HS-5 (cell line): ENCODE measurements at regions not wholly inside any gene's neighbourhood (a gene's known extent, or its start where the extent isn't known, plus 50 kb on each side); places are given as distances from the start of the nearest gene placed in this dataset.
"Not testable (repeated sequence)": the region's sequence is repeated elsewhere in the genome, so short reads cannot be mapped to it uniquely, and the experiment has no call there.

ENCODE experiments used
- DNase-seq: peaks from one replicate; pipeline ENCODE4 v3.0.0-alpha.2; 2012; ENCODE audit warnings: low read depth

DNA sequence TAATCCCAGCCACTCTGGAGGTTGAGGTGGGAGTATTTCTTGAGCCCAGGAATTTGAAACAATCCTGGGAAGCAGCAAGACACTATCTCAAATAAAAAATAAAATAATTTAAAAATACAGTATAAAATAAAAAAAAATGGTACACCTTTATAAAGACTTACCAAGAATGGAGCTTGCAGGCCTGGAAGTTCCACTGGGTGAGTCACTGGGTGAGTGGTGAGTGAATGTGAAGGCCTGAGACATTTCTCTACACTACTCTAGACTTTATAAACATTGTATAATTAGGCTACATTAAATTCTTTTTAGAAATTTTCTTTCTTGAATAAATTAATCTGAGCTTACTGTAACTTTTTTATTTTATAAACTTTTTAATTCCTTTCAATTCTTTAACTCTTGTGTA, 609.1 kb upstream of the BCHE start:
- peak; percentile 32 for DNase-seq

- DNase-seq, result peak; percentile 20
Measured at GRCh38 chr3:166445865-166446264, 608.6 kb upstream of the BCHE start.

DNA sequence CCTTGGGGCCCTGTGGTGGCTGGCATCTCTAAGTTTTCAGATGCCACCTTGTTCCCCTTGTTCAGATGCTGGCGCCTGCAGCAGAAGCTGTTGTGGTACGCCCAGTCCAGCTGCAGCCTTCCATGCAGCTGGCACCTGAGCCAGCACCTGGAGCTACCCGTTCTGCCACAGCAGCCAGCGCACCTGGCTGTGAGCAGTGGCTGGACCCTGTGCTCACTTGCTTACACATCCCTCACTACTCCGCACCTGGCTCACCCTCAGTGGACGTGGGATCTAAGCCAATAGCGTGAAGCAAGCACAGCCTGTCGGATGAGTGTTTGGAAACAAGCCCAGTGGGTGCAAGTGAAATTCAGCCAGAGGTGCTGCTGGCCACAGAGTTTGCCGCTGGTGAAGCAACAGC, 607.5 kb upstream of the BCHE start:
- DNase-seq, result no peak

DNA sequence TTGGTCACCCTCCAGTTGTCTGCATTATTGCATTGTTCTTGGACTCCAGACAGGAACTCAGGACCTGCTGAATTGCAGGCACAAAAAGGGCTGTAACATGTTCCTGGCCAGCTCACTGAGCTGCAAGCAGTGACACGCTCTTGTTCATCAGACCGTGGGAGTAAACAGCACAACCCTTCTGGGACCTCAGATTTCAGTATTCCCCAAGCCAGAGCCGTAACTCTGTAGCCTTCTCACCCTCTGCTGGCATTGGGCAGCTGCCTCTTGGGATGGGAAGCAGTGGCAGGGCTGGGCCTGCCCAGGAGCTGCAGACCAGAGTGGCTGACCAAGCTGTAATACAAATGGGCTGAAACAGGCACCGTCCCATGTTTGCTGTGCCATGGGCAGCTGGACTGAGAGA, 607.1 kb upstream of the BCHE start:
- no peak for DNase-seq

DNA sequence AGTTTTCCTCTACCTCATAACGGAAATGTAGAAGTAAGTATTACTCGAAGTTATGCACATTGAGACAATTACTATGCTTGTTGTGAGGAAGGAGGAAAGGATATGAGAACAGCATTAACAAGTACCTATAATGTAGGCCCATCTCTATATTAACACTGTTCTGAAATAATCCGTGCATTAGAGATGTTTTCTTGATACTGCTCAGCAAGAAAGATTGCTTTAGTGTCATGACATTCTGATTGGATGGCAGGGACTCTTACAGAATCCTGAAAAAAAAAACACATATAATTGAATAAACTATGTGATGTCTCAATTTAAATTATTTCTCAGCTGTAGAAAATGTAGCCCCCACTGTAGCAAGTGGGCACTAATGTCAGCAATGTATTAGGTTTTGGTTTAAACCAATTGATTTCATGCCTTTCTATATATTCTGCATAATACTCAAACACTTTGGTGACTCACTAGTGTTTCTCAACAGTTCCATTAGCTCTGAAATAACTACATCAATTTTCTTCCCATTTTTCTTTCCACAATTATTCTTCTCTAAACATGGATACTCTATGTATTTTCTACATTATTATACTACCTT, 598.3 kb upstream of the BCHE start:
- no peak for DNase-seq

GRCh38 chr3:166433060-166433459, 595.8 kb upstream of the BCHE start:
- DNase-seq, result no peak

GRCh38 chr3:166425900-166426611, 588.8 kb upstream of the BCHE start:
- DNase-seq, result no peak

GRCh38 chr3:166425021-166425420, 587.8 kb upstream of the BCHE start:
- no peak for DNase-seq

GRCh38 chr3:166423824-166424513, 586.7 kb upstream of the BCHE start:
- DNase-seq, result not testable (repeated sequence)

- no peak for DNase-seq
Measured at GRCh38 chr3:166422556-166422955, 585.3 kb upstream of the BCHE start.

GRCh38 chr3:166420071-166420470, 582.8 kb upstream of the BCHE start:
- no peak for DNase-seq

DNA sequence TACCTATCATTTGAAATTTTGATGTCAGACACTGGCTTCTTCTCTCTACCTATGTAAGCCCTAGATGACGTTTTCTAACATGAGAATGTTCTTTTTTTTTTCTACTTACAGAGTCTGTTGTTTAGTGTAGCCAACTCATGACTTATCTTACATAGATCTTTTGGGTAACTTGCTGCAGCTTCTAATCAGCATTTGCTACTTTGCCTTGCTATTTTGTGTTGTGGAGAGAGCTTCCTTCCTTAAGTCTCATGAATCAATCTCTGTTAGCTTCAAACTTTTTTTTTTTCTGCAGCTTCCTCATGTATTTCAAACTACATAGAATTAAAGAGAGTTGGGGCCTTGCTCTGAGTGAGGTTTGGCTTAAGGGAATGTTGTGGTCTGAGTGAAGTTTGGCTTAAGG, 568.7 kb upstream of the BCHE start:
- DNase-seq, result no peak

GRCh38 chr3:166405465-166405864, 568.2 kb upstream of the BCHE start:
- no peak for DNase-seq

GRCh38 chr3:166390303-166390702, 553.1 kb upstream of the BCHE start:
- DNase-seq, result no peak

DNA sequence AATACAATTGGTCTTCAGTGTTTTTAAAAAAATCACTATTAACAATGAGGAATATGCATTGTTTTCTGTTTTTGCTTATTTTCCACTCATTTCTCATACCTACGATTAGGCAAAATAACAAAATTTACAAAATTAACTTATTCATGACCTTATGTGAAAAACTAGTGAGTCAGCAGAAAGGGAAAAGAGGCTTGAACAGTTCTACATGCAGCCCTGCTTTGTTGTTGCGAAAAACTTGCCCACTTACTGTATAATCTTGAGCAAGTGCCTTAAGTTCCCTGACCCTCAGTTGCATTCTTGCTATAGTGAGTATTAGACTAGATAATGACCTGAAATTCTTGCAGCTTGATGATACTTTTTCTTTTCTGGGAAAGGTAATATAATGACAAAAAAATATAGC, 551.1 kb upstream of the BCHE start:
- no peak for DNase-seq

DNA sequence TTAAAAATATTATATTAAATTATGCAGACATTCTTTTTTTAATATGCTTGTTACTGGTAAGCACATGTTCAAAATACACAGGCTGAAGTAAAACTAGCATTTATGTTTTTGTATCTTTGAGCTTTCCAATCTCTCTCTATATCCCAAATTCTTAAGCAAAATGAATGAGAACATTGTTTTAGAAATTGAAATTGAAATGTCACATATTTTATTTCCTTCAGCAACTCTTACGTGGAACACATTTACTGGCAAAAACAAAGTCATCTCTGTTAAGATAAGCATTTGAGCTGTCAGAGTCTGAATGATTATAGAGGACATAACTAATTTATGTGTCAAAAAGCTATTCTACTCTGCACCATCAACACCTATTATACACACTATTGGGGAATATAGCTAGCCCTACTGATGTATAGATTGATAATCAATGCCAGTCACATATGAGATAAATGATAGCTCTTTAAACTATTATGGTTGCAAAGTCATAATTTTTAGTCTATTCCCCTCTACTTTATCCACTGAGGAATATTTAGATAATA, 535.4 kb upstream of the BCHE start:
- DNase-seq, result no peak

DNA sequence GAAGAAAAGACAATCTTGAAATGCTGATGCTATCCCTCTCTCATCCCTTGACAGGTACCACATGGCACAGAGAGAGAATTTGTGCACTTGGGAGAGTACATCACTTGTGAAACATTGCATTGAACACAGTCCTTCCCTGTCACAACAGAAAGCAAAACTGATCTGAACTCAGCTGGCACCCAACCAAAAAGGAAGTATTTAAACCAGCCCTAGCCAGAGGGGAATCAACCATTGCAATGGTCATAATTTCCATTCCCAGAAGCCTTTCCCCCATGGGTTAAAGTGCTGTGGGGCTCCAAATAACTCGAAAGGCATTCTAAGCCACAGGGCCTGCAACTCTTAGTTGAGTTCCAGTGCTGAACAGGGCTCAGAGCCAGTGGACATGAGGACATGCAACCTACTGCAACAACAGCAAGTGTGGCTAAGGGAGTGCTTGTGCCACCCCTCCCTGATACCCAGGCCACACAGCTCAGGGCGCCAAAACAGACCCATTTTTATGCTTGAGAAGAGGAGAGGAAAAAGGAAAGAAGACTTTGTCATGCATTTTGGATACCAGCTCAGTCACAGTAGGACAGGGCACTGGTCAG, 530.8 kb upstream of the BCHE start:
- no peak for DNase-seq

GRCh38 chr3:166362698-166363097, 525.5 kb upstream of the BCHE start:
- DNase-seq, result no peak

DNA sequence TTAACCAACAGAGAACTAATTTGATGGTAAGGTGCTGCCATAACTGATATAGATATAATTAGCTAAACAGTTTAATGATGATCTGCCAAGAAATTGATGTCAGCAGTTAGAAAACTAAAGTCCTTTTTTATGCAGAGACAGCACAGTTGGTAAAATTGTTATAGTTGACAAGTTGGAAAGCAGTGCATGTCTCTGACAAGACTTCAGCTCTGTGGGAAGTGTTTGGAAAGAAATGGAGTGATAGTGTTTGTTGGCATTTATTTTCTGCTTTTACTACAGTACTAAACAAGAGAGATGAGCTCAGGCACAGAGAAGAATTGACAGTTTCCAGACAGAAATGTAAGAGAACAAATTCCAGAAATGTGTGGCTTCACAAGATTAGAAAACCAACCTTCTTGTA, 523.5 kb upstream of the BCHE start:
- DNase-seq, result no peak

- DNase-seq, result peak; percentile 22
Measured at GRCh38 chr3:166351461-166351860, 514.2 kb upstream of the BCHE start.

GRCh38 chr3:166340604-166341266, 503.5 kb upstream of the BCHE start:
- no peak for DNase-seq

GRCh38 chr3:166324401-166324800, 487.2 kb upstream of the BCHE start:
- DNase-seq, result no peak
